HG02973 (cell line): ENCODE measurements at regions not wholly inside any gene's neighbourhood (a gene's known extent, or its start where the extent isn't known, plus 50 kb on each side); places are given as distances from the start of the nearest gene placed in this dataset.
A peak's percentile ranks its signal among the peaks of the same experiment; 100 is the strongest.
"Not testable (repeated sequence)": the region's sequence is repeated elsewhere in the genome, so short reads cannot be mapped to it uniquely, and the experiment has no call there.

ENCODE experiments used
- ATAC-seq: cut with Tn5 transposase; IDR thresholded peaks from one replicate; pipeline ENCODE4 v1.9.1; 2021; ENCODE audit warnings: moderate library complexity; ENCODE audit not compliant: unreplicated experiment

DNA sequence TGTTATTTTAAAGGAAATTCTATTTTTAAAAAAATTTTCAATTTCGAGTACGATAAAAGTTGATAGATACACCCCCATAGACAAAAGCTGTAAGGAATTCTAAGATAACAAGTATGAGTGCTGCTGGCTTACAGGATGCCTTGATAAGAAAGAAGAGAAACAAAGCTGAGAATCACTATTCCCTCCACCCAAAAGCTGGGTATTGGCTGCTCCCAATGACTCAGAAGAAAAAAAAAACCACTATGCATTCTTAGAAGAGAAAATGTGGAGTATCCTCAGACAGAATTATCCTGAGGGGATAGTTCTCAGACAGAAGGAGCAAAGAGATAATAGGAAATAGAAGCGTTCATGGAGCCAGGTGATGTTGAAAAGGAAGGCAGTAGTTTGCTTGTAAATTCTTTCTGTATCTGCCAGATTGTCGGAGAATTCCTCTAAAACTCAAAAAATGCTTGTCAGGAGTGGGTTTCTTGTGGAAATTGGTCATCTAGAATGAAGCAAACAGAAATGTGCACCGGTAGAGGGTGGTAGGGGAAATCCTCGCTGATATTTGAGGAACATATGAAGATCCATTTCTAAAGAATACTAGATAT is 217.5 kb upstream of the ADAMTS3 start:
- no peak for ATAC-seq

DNA sequence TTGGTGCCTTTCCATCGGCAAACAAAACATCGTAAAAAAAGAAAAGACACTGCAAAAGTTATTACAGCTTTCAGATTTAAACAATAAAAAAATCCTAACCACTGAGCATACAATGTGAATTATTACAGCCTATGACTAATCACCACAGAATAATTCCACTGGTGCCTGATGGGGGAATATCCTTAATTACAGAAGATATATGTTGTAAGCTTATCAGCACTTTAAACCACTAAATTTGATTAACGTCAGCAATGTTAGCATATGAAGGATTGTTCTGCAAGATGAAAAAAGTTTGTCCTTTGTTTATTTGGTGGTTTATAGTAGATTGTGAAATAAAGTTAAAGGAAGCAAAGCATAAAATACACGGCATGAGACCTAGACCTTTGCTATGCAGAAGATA is 210.2 kb upstream of the ADAMTS3 start:
- no peak for ATAC-seq

DNA sequence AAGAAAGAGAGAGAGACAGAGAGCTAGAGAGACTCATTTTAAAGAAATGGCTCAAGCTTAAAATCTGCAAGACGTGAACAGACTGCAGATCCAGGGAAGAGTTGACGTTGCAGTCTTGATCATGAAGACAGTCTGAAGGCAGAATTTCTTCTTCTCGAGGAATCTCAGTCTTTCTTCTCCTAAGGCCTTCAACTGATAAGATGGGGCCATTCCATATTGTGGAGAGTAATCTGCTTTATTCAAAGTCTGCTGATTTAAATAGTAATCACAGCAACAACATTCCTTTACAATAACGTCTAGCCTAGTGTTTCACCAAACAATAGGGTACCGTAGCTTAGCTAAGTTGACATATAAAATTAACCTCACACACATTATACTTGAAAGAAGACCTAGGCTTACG is 208.4 kb upstream of the ADAMTS3 start:
- no peak for ATAC-seq

DNA sequence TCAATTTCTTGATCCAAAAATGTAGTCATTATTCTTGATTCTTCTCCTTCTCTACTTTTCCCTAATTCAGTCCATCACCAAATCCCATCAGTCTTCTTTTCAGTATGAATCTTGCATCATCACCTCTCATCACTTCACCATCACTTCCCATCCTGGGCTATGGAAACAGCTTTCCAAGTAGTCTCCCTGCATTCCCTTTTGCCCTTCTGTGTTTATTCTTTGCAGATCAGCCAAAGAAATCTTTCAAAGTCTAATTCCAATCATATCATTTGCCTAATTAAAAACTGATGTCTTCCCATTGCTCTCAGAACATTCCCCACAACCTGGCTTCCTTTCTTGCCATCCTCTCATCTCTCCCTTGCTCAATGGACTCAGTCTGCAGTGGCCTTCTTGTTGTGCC is 201.7 kb upstream of the ADAMTS3 start:
- ATAC-seq: no peak

DNA sequence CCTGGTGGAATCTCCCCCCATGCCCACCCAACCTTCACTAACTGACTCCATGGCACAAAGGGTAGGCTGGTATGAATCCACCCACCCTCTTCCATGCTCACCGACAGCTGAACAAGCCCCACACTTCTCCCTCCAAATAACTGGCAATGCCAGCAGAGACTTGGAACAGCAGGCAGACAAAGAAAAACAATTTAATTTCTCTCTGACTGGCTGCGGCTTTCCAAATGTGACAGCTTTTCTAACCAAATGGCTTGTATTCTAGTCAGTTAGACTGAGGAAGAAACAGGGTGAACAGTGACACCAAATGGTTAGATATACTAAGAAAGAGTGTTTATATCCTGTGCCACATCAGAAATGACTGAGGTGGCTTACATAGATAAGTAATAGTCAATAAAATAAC is 199.3 kb upstream of the ADAMTS3 start:
- no peak for ATAC-seq

DNA sequence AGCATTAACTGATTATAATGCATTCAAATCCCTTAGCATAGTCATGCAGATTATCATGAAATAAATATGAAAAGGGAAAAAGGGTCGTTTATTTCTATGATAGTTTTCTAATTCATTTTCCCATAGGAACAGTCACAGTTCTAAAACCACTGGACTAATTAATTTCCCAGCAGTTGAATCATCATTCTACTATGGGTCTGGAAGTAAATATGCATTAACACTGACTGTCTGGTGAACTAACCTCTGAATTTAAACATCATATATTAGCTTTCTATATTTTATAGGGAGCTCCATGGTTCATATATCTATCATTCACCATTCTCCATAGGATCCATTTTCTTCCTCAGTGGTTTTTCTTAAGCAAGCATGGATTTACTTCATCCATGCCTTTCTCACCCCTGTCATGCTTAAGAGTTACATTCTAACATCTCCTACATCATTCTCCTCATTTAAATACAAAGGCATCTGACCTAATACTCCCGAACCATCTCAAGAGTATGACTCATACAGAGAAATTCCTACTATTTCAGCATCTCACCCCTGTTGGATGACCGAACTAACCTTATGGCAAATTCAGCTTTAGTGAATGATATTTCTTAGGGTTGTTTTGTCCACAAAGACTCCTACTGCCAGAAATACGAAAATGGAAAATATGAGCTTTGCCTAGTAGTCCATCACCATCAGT is 198.7 kb upstream of the ADAMTS3 start:
- ATAC-seq: no peak

DNA sequence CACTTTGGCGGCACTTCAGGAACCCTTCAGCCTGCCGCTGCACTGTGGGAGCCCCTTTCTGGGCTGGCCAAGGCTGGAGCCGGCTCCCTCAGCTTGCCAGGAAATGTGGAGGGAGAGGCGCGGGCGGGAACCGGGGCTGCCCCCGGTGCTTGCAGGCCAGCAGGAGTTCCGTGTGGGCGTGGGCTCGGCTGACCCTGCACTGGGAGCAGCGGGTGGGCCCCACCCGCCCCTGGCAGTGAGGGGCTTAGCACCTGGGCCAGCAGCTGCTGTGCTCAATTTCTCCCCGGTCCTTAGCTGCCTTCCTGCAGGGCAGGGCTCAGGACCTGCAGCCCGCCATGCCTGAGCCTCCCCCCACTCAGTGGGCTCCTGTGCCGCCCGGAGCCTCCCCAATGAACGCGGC is 196.8 kb upstream of the ADAMTS3 start:
- not testable (repeated sequence) for ATAC-seq

DNA sequence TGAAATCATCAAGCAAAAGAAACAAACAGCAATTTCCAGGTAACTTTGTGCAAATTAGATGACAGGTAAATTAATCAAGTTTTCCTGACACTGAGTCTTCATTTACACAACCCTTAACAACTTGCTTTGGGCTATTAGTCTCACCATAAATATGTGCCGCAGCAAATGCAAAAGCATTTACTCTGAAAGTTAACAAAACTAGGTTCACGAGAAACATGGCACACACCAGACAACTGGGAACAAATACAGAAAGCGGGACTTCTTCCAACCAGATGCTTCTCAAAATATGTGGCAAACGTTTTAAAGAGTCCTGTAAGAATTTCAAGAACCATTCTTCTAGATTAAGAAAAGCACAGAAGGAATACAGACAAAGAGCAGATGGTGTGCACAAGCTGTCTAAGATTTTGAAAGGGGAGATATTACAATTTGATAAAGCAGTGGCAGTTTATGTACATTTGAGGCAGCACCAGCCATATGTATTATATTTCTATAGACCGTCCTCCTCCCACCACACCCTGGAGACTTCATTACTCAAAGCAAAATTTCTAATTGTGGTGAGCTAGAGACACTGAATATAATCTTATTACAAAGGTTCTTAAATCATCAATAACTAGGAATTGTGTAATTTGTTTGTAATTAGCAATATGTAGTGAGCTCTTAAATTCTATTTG is 192.5 kb upstream of the ADAMTS3 start:
- ATAC-seq: no peak

DNA sequence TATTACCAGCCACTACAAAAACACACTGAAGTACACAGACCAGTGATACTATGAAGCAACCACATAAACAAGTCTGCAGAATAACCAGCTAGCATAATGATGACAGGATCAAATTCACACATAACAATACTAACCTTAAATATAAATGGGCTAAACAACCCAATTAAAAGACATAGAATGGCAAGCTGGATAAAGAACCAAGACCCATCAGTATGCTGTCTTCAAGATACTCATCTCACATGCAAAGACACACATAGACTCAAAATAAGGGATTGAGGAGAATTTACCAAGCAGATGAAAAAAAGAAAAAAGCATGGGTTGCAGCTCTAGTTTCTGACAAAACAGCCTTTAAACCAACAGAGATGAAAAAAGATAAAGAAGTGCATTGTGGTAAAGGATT is 184.4 kb upstream of the ADAMTS3 start:
- ATAC-seq: not testable (repeated sequence)

DNA sequence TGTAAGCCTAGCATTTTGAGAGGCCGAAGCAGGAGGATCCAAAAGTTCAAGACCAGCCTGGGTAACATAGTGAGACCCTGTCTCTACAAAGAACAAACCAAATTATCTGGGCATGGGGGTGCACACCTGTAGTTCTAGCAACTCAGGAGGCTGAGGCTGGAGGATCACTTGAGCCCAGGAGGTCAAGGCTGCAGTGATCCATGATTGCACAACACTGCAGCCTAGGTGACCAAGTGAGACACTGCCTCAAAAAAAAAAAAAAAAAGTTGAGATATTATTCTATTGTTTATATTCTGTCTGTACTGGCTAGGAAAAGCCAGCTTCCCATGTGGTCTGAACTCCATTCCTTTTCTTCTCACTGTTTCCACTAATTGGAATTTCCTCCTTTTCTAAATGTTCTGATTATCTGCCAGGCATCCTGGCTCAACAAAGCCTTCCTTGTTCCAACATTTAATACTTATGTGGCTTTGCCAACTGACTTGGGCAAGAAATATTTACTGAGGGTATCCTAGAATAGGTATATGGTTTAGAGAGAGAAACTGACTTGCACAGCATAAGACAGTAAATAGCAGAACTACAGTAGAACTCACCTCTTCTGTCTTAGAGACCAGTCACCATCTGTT is 175.2 kb upstream of the ADAMTS3 start:
- ATAC-seq: no peak

DNA sequence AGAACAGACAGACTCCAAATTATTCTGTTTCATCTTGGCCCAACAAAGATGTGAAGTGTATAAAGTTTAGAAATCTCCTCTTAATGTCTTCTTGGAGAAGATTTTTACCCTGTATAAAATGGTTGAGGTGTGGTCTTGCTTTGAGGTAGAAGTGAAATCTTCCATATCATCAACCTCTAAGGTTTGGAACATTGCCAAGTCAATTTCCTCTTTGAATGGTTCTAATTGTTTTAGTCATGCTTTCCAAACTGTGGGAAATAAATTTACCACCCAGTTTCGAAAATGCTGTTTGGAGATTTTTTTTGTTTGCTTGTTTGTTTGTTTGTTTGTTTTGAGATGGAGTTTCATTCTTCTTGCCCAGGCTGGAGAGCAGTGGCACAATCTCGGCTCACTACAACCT is 174.1 kb upstream of the ADAMTS3 start:
- no peak for ATAC-seq

DNA sequence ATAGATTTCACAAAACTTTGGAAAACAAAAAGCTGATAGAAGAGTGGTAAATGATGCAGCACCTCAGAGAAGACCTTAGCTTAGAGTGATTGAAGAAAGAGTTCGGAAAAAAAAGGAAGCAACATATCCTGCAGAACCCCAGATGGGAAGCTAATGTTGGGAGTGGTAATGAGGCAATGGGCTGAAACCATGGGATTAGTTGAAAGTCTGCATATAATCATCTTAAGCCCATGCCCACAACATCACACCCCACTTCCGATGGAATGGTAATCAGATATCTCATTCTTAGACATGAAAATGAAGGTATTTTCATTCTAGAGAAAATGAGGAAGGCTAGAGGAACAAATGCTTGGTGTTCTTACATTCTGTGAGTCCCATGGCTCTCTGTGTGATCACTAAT is 146.3 kb upstream of the ADAMTS3 start:
- no peak for ATAC-seq

DNA sequence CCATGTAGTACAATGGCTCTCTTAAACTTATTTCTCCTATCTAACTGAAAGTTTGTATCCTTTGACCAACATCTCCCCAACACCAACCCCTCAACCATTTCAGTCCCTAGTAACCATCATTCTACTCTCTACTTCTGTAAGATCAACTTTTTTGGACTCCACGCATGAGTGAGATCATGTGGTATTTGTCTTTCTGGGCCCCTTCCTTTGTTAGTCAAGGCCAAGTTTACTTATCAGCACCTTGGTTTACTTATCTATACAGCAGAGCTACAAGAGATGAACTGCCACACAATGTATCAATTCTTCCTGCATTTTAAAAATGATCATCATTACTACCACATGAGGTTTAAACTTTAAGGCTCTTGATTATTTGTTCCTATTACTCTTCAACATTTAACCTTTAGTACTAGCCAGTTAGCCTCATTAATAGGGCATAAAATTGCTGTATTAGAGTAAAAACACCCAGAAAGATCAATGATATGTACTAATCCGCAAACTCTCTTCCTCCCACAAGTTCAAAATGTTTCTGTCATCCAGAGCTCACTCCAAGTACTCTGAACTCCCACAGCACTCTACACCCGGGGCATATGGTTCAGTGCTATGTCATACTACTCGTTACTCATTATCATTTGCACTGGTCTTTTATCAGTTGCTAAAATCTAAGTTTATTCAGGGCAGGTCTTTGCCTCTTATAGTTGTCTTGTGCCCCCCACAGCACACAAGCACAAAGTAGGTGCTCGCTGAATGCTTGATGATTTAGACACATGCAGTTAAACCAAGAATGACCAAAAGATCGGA is 145.7 kb upstream of the ADAMTS3 start:
- no peak for ATAC-seq

DNA sequence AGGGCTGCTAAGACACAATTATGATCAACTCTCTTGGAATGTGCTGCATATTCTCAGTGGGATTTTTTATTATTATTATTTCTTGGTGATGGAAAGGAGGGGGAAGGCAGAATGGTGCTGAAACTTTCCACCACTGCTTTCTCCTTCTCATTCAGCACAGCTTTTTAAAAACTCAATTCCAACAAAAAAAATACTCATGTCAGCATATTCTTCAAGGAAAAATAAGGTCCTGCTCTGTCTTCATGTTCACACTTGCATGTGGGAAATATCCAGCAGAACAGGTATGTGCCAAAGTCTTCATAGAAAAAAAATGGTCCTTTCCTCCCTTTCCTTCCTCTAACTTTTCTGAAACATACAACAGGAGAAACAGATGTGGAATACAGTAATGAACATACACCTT is 144.0 kb upstream of the ADAMTS3 start:
- ATAC-seq: no peak

DNA sequence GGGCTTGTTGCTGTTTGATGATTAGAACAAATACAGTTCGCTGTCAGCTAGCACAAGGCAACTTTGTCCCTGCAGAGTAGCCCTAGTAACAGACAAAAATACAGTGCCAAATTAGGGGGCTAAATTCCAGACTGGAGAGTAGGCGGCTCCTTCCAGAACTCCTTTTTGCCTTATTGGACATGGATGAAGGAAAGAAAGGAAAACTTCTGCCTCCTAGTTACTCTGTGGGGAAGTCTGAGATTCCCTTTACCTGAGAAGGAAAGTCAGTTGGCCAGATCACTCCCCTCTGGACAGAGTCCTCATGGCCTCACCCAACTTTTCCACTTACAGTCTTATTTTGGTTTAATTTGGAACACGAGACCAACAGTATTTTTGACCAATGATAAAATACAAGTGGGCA is 140.5 kb upstream of the ADAMTS3 start:
- ATAC-seq: no peak

DNA sequence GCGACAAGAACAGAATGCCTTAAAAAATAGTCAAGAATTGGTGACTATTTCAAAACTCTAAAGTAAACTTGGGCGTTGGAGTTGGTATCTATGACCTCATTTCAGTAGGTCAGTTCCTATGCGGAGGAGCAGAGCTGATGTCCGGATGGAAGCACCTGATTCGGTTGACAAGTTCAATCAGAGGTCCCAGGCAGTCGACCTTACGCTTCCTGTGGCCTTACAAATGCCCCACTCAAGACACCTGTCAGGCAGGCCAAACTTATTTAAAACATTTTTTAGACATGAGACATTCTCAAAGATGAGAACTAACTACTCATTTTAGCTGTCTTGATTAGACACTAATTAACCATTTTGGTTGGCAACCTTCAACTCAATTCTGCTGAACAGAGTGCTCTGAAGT is 137.7 kb upstream of the ADAMTS3 start:
- no peak for ATAC-seq

DNA sequence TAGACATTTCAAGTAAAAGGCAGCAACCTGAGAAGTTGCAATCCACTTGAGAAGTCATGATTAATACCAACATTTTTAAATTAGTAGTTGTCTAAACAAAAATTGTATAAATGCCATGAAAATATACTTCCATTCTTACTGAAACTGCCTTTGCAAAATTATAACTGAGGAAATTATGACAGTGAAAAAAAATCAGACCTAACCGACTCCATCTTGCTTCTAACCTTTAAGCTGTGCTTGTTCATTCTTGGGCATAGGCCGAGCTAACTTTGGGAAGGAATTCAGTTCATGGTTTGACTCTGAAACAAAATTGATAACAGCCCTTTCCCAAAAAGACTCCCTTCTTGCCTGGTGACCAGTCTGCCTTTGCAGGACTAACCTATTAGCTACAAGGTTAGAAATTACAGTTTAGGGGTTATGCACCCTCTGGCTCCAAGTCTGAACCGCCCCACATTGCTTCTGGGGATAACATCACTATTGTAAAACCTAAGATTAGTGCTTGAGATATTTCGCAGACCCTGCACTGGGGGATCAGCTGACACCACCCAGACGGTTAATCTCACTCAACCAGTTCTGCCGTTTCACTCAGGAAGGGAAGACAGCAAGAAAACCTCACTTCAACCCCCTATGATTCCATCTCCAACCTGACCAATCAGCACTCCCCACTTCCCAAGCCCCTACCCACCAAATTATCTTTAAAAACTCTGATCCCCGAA is 136.1 kb upstream of the ADAMTS3 start:
- not testable (repeated sequence) for ATAC-seq

DNA sequence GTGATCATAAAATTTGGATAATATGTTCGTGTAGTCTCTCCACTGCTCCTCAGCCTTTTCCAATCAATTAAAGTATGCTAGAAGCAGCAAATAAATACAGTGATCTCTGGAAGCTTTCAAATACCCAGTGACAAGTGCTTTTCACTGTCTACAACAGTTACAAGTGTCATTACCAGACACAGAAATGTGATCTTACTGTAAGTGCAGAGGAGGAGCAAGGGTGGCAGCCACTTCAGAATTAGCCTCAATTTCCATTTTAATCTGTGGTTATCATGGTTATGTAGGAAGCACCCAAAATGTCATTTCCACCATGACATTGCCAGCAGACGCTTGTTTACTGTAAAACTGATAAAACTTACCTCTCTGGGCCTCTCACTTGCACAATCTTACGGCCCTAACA is 133.9 kb upstream of the ADAMTS3 start:
- ATAC-seq: no peak

DNA sequence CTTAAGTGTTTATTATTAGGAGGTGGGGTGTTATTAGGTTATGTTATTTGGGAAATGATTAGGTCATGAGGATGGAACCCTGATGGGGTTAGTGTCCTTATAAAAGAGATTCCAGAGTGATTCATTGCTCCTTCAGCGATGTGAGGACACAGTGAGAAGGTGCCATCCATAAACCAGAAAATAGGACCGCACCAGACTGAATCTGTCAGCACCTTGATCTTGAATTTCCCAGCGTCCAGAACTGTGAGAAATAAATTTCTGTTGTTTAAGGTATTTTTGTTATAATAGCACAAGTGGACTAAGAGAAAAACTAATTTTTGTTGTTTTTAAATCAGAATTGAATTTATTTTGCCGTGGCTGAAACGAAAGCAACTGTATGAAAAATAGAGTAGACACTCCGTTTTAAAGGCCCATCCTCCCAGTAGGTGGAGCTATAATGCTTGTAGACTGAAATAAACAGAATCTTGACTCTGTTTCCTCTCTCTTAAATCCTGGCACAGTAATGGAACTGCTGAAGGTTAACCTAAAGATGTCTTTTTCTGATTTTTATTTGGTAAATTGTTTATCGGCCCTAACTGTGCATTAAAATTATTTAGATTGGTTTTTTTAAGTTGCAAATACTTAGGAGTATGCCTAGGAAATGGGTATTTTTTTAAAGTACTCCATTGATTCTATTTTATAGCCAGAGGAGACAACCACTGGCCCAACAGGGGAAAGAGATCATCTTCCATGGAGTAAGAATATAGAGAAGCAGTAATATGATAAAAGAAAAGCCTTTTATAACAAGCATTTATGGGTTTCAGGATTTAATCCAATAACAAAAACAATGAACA is 133.2 kb upstream of the ADAMTS3 start:
- ATAC-seq: peak; percentile 81

DNA sequence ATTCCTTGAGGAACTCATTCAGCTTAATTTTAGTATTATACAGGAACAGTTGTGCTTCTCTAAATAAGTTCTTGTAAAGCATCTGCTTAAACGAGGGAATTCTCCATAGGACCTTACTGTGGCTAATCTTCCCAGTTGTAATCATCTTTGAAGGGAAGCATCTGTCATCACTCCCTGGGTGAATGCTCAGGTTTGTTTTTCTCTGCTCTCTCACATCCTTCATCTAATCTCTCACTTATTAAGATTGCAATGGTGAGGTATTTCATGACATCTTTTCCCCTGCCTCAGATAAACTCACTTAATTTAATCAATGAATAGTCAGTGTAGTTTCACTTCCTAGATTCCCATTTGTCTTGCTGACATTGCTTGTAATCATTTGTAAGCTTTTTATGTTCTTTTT is 121.8 kb upstream of the ADAMTS3 start:
- no peak for ATAC-seq
